ENCODE measurements at regions not wholly inside any gene's neighbourhood (a gene's known extent, or its start where the extent isn't known, plus 50 kb on each side); places are given as distances from the start of the nearest gene placed in this dataset.
"Not testable (repeated sequence)": the region's sequence is repeated elsewhere in the genome, so short reads cannot be mapped to it uniquely, and the experiment has no call there.

DNA sequence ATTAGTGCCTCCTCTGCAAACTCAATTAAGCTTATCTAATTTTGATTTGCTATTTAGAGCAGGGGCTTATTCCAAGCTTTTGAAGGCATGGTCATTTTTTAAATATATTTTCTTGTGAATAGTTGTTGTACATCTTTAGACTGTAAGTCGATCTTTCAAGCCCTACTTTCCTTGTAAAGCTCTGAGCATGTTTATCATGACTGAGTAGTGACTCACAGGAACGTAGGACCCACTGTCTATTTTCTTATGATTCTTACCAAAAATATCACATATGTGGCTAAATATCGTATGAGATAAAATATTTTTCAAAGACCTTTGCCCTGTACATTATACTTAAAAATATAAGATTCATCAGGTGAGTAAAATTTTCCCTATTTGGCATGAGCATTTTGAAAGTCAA, 440.4 kb upstream of the GRIN3A start:
- Mint-ChIP-seq H3K4me3 (no peak overlapping the region), H3K4me1 (no peaks in the 10 kb centered on the region), H3K36me3 (peaks cover 0 to 2% (median 0%) of the 10 kb centered on the region in 3 donors), H3K27ac (no peak overlapping the region), H3K27me3 (no peaks in the 10 kb centered on the region), H3K9me3 (peaks cover 12 to 42% (median 22%) of the 10 kb centered on the region in 5 donors)
- ChIA-PET POLR2A (no interaction called here), CTCF (no interaction called here)
- Histone ChIP-seq H3K4me3 (ENCODE audit: low read length) (no peak overlapping the region), H3K9me3 (ENCODE audit: low read length) (no peaks in the 10 kb centered on the region), H3K27me3 (ENCODE audit: insufficient read depth, low read length, poor library complexity, severe bottlenecking) (no peaks in the 10 kb centered on the region), H3K36me3 (ENCODE audit: insufficient read depth, low read length) (no peaks in the 10 kb centered on the region), H3K27ac (ENCODE audit: low read depth, low read length) (no peak overlapping the region), H3K4me1 (ENCODE audit: insufficient read depth, low read length) (no peaks in the 10 kb centered on the region)
- DNase-seq, result no peak

GRCh38 chr9:102174202-102174601, 435.8 kb upstream of the GRIN3A start:
- H3K27me3 Mint-ChIP-seq; H3K4me3 Mint-ChIP-seq; POLR2A ChIA-PET; CTCF ChIA-PET; H3K27ac ChIP-seq (ENCODE audit: low read depth, low read length); H3K36me3 ChIP-seq (ENCODE audit: insufficient read depth, low read length); DNase-seq; H3K4me1 ChIP-seq (ENCODE audit: insufficient read depth, low read length); H3K27me3 ChIP-seq (ENCODE audit: insufficient read depth, low read length, poor library complexity, severe bottlenecking); H3K36me3 Mint-ChIP-seq; H3K9me3 ChIP-seq (ENCODE audit: low read length); H3K4me1 Mint-ChIP-seq; H3K27ac Mint-ChIP-seq; H3K4me3 ChIP-seq (ENCODE audit: low read length): not testable (repeated sequence)
- H3K9me3 Mint-ChIP-seq, result peaks cover 11 to 32% (median 27%) of the 10 kb centered on the region in 5 donors

DNA sequence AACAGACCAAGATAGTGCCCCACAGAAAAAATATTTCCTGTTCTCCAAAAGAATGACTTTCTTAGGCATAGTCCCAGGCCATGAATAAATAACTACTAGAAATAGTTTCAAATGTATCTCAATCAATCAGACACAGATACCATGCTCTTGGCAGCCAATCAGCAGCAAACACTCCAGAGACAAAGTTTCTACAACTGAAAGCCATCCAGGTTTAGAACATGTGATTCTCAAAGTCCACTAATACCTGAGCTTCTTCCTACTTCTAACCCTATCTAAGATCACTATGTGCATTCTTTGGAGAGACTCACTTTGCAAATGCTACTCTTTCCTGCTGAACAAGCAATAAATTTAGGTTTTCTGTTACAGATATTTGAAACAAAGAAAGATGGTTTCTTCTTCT, 425.8 kb upstream of the GRIN3A start:
- Histone ChIP-seq H3K4me3 (ENCODE audit: low read length) (no peak overlapping the region), H3K27me3 (ENCODE audit: insufficient read depth, low read length, poor library complexity, severe bottlenecking) (no peaks in the 10 kb centered on the region), H3K9me3 (ENCODE audit: low read length) (no peaks in the 10 kb centered on the region), H3K27ac (ENCODE audit: low read depth, low read length) (no peak overlapping the region), H3K36me3 (ENCODE audit: insufficient read depth, low read length) (no peaks in the 10 kb centered on the region), H3K4me1 (ENCODE audit: insufficient read depth, low read length) (no peaks in the 10 kb centered on the region)
- ChIA-PET CTCF (no interaction called here), POLR2A (no interaction called here)
- peaks cover 0 to 24% (median 2%) of the 10 kb centered on the region in 5 donors for H3K9me3 Mint-ChIP-seq
- DNase-seq, result no peak
- no peak overlapping the region for H3K4me3 Mint-ChIP-seq
- no peaks in the 10 kb centered on the region for H3K27me3 Mint-ChIP-seq
- H3K27ac Mint-ChIP-seq, result no peak overlapping the region
- no peaks in the 10 kb centered on the region for H3K36me3 Mint-ChIP-seq
- H3K4me1 Mint-ChIP-seq, result no peaks in the 10 kb centered on the region

DNA sequence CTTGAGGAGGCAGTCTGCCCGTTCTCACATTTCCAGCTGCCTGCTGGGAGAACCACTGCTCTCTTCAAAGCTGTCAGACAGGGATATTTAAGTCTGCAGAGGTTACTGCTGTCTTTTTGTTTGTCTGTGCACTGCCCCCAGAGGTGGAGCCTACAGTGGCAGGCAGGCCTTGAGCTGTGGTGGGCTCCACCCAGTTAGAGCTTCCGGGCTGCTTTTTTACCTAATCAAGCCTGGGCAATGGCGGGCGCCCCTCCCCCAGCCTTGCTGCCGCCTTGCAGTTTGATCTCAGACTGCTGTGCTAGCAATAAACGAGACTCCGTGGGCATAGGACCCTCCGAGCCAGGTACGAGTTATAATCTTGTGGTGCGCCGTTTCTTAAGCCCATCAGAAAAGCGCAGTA, 414.6 kb upstream of the GRIN3A start:
- POLR2A ChIA-PET; H3K9me3 ChIP-seq (ENCODE audit: low read length); H3K27me3 Mint-ChIP-seq; H3K36me3 Mint-ChIP-seq; H3K27me3 ChIP-seq (ENCODE audit: insufficient read depth, low read length, poor library complexity, severe bottlenecking); DNase-seq; H3K4me1 Mint-ChIP-seq; H3K4me3 ChIP-seq (ENCODE audit: low read length); H3K27ac ChIP-seq (ENCODE audit: low read depth, low read length); H3K36me3 ChIP-seq (ENCODE audit: insufficient read depth, low read length); CTCF ChIA-PET; H3K4me3 Mint-ChIP-seq; H3K27ac Mint-ChIP-seq; H3K4me1 ChIP-seq (ENCODE audit: insufficient read depth, low read length): not testable (repeated sequence)
- H3K9me3 Mint-ChIP-seq, result peaks cover 6 to 29% (median 14%) of the 10 kb centered on the region in 5 donors

DNA sequence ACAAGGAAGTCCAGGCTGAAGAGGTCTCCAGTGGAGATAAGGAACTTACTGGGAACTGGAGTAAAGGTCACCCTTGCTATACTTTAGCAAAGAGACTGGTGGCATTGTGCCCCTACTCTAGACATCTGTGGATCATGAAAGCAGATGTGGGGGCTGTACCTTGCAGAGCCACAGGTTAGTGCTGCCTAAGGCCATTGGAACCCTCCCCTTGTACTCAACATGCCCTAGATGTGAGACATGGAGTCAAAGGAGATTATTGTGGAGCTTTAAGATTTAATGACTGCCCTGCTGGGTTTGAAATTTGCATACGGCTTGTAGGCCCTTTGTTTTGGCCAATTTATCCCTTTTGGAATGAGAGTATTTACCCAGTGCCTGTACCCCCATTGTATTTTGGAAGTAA, 397.3 kb upstream of the GRIN3A start:
- Histone ChIP-seq H3K36me3 (ENCODE audit: insufficient read depth, low read length) (no peaks in the 10 kb centered on the region), H3K4me1 (ENCODE audit: insufficient read depth, low read length) (no peaks in the 10 kb centered on the region), H3K27me3 (ENCODE audit: insufficient read depth, low read length, poor library complexity, severe bottlenecking) (no peaks in the 10 kb centered on the region), H3K4me3 (ENCODE audit: low read length) (no peak overlapping the region), H3K9me3 (ENCODE audit: low read length) (no peaks in the 10 kb centered on the region), H3K27ac (ENCODE audit: low read depth, low read length) (no peak overlapping the region)
- no peak overlapping the region for H3K27ac Mint-ChIP-seq
- ChIA-PET CTCF (no interaction called here), POLR2A (no interaction called here)
- no peaks in the 10 kb centered on the region for H3K36me3 Mint-ChIP-seq
- no peaks in the 10 kb centered on the region for H3K4me1 Mint-ChIP-seq
- DNase-seq, result no peak
- H3K27me3 Mint-ChIP-seq, result no peaks in the 10 kb centered on the region
- no peak overlapping the region for H3K4me3 Mint-ChIP-seq
- peaks cover 4 to 17% (median 8%) of the 10 kb centered on the region in 5 donors for H3K9me3 Mint-ChIP-seq

GRCh38 chr9:102124465-102124864, 386.0 kb upstream of the GRIN3A start:
- Histone ChIP-seq H3K36me3 (ENCODE audit: insufficient read depth, low read length) (no peaks in the 10 kb centered on the region), H3K27ac (ENCODE audit: low read depth, low read length) (no peak overlapping the region), H3K9me3 (ENCODE audit: low read length) (no peaks in the 10 kb centered on the region), H3K27me3 (ENCODE audit: insufficient read depth, low read length, poor library complexity, severe bottlenecking) (no peaks in the 10 kb centered on the region), H3K4me3 (ENCODE audit: low read length) (no peak overlapping the region), H3K4me1 (ENCODE audit: insufficient read depth, low read length) (no peaks in the 10 kb centered on the region)
- no peak overlapping the region for H3K4me3 Mint-ChIP-seq
- CTCF ChIA-PET, result no interaction called here
- POLR2A ChIA-PET, result no interaction called here
- no peaks in the 10 kb centered on the region for H3K4me1 Mint-ChIP-seq
- no peak for DNase-seq
- no peaks in the 10 kb centered on the region for H3K27me3 Mint-ChIP-seq
- no peak overlapping the region for H3K27ac Mint-ChIP-seq
- peaks cover 1 to 17% (median 14%) of the 10 kb centered on the region in 5 donors for H3K9me3 Mint-ChIP-seq
- no peaks in the 10 kb centered on the region for H3K36me3 Mint-ChIP-seq

DNA sequence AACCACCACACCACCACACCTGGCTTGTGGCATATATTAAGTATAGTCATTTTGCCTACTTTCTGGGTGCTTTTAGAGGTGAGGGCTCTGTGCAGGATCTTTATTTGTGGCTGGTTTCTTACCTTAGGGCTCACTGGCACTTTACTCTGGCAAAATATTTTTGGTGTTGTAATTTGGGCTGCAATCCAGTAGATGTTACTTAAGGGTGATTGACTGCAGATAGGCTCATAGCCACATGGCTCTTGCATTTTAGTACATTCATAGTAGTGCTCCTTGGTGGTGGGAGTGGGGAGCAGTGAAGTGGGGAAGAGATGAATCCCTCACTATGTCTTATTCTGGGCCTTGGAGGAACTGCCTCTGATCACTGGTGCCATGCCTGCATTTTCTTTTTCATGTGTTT, 376.1 kb upstream of the GRIN3A start:
- CTCF ChIA-PET, result no interaction called here
- no peaks in the 10 kb centered on the region for H3K4me1 Mint-ChIP-seq
- no peaks in the 10 kb centered on the region for H3K36me3 ChIP-seq (ENCODE audit: insufficient read depth, low read length)

DNA sequence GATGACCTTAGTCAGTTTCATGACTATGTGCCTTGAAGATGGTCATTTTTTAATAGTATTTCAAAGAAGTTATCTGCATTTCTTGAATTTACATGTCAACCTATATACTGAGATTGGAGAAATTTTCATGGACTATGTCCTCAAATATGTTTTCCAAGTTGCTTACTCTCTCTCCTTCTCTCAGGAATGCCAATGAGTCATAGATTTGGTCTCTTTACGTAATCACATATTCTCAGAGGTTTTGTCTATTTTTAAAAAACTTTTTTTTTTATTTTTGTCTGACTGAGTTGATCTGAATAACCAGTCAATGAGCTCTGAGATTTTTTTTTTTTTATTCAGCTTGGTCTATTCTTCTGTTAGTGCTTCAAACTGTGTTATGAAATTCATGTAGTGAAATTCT, 374.7 kb upstream of the GRIN3A start:
- H3K9me3 Mint-ChIP-seq, result peaks cover 3 to 23% (median 10%) of the 10 kb centered on the region in 5 donors
- no peaks in the 10 kb centered on the region for H3K27me3 Mint-ChIP-seq
- no peaks in the 10 kb centered on the region for H3K36me3 Mint-ChIP-seq
- CTCF ChIA-PET, result no interaction called here
- Histone ChIP-seq H3K27ac (ENCODE audit: low read depth, low read length) (no peak overlapping the region), H3K4me1 (ENCODE audit: insufficient read depth, low read length) (no peaks in the 10 kb centered on the region), H3K27me3 (ENCODE audit: insufficient read depth, low read length, poor library complexity, severe bottlenecking) (no peaks in the 10 kb centered on the region), H3K4me3 (ENCODE audit: low read length) (no peak overlapping the region), H3K9me3 (ENCODE audit: low read length) (no peaks in the 10 kb centered on the region), H3K36me3 (ENCODE audit: insufficient read depth, low read length) (no peaks in the 10 kb centered on the region)
- POLR2A ChIA-PET, result no interaction called here
- no peak overlapping the region for H3K27ac Mint-ChIP-seq
- no peaks in the 10 kb centered on the region for H3K4me1 Mint-ChIP-seq
- DNase-seq, result no peak
- H3K4me3 Mint-ChIP-seq, result no peak overlapping the region

More for the DNA sequence above, 376.1 kb upstream of the GRIN3A start:
- H3K4me3 Mint-ChIP-seq, result no peak overlapping the region
- no peaks in the 10 kb centered on the region for H3K27me3 Mint-ChIP-seq
- Histone ChIP-seq H3K4me3 (ENCODE audit: low read length) (no peak overlapping the region), H3K27ac (ENCODE audit: low read depth, low read length) (no peak overlapping the region), H3K4me1 (ENCODE audit: insufficient read depth, low read length) (no peaks in the 10 kb centered on the region), H3K27me3 (ENCODE audit: insufficient read depth, low read length, poor library complexity, severe bottlenecking) (no peaks in the 10 kb centered on the region), H3K9me3 (ENCODE audit: low read length) (no peaks in the 10 kb centered on the region)
- H3K9me3 Mint-ChIP-seq, result peaks cover 3 to 20% (median 15%) of the 10 kb centered on the region in 5 donors
- H3K27ac Mint-ChIP-seq, result no peak overlapping the region
- DNase-seq, result no peak
- no peaks in the 10 kb centered on the region for H3K36me3 Mint-ChIP-seq
- POLR2A ChIA-PET, result no interaction called here

DNA sequence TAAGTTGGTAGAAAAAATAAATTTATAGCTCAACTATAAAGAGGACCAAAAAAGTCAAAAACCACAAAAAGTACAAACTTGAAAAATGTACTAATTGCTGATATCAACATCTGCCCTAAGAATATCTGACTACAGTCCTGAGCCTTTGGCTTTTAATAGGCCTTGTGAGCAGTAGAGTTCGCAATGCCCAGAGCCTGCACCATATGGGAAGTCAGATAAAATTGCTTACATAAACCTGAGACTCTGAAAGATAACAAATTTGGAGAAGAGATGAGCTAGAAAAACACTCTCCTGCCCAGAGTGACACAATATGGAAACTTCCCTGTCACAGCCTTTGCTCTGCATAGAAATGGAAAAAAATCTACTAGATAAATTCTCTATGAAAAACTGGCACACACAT, 368.0 kb upstream of the GRIN3A start:
- H3K9me3 Mint-ChIP-seq, result peaks cover 0 to 25% (median 2%) of the 10 kb centered on the region in 5 donors
- Histone ChIP-seq H3K27ac (ENCODE audit: low read depth, low read length) (no peak overlapping the region), H3K4me1 (ENCODE audit: insufficient read depth, low read length) (no peaks in the 10 kb centered on the region), H3K27me3 (ENCODE audit: insufficient read depth, low read length, poor library complexity, severe bottlenecking) (no peaks in the 10 kb centered on the region), H3K4me3 (ENCODE audit: low read length) (no peak overlapping the region), H3K36me3 (ENCODE audit: insufficient read depth, low read length) (no peaks in the 10 kb centered on the region), H3K9me3 (ENCODE audit: low read length) (no peaks in the 10 kb centered on the region)
- ChIA-PET CTCF (no interaction called here), POLR2A (no interaction called here)
- H3K36me3 Mint-ChIP-seq, result no peaks in the 10 kb centered on the region
- no peak overlapping the region for H3K27ac Mint-ChIP-seq
- no peak overlapping the region for H3K4me3 Mint-ChIP-seq
- no peaks in the 10 kb centered on the region for H3K27me3 Mint-ChIP-seq
- H3K4me1 Mint-ChIP-seq, result no peaks in the 10 kb centered on the region
- DNase-seq, result no peak

Data from CD8-positive, alpha-beta memory T cell (primary cell).